Cardiac septum (tissue), 1 donor: ENCODE measurements at regions not wholly inside any gene's neighbourhood (a gene's known extent, or its start where the extent isn't known, plus 50 kb on each side); places are given as distances from the start of the nearest gene placed in this dataset.

Source experiments
- DNase-seq: peaks from one replicate; pipeline ENCODE4 v3.0.0-alpha.2; 2020; ENCODE audit warnings: low spot score
- intact Hi-C: fragments of 100-400 bp; cut with DNase I; formaldehyde crosslinking; loops from one replicate; pipeline ENCODE4 v1.14.0; 2022
- donor health status: DM: no; HTN: no; CAD: no.

DNA sequence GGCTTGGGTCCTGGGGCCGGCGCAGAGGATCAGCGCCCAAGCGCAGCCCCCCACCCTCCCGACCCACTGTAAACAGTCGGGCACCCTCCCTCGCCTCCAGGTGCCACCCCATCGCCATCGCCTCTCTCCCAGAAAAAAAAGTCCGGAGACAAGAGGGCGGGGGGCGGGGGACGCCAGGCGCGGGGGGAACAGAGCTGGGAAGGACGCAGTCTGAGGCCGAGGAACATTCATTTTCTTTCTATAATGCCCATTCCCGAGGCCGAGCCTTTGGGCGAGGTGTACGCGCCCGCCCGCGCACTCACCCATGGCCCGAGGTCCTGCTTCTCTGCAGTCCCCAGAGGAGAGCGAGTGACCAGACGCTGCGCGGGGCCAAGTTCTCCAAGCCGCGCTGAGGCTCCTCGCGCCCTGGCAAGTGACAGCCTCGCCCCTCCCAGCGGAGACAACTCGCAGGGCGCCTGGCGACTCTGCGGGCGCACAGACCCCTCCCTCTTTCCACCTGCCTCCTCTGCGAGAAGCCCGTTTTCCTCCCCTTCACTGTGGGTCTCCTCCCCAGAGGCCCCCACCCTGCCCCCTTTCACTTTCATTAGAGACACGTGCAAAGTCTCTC is 63.5 kb upstream of the WDR17 start:
- no peak for DNase-seq
- intact Hi-C loops = no loop called here

DNA sequence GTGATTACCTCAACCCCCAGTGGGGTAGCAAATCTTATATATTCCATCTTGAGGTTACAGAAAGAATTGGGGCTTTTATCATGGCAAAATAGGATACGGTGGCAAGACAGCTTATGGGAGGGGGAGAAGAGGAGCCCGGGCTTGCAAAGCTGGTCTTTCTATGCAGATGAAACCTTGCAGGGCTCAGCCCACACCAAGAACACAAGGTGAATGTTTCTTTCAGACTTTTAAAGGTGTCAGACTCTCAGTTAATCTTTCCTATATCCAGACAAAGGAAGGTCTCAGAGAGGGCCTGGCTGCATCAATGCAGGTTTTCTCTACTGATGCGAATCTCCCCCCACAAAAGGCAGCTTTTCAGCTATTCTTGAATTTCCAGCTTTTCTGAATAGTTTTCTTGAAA is 59.9 kb upstream of the WDR17 start:
- intact Hi-C loops = no loop called here

DNA sequence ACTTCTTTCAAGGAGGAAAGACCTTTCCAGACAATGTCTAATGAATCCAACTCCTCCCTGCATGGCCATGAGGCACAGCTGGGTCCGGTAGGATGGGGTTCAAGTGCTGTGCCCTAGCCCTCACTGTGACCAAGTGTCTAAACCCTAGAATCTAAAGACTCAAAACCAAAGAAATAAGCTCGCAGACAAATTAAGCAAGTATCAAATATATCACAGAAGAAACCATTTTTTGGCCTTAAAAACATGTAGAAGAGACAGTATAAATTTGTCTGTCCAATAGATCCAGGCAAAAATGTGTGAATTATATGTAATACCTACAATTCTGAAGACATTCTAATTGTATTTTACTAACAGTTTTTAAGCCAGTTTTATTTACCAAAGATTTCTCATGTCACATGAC is 56.4 kb upstream of the WDR17 start:
- no peak for DNase-seq
- intact Hi-C loops = no loop called here

More for the DNA sequence above, 59.9 kb upstream of the WDR17 start:
- DNase-seq = no peak

DNA sequence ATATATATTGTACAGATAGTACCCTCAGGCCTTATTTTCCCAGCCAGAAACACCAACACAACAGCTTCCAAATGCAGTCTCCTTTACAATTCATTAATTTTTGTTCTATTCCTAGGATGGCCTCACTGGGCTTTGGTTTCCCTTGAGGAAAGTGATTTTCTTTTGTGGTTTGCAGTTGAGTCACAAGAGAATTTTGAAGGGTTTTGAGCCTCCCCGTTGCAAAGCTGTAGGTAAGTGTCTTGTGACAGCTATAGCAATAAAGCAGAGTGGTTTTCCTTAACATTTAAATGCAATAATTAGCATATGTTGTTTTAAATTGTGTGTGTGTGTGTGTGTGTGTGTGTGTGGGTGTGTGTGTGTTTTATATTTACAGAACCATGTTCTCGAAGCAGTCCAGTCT is 54.1 kb upstream of the WDR17 start:
- intact Hi-C loops = no loop called here
- no peak for DNase-seq

DNA sequence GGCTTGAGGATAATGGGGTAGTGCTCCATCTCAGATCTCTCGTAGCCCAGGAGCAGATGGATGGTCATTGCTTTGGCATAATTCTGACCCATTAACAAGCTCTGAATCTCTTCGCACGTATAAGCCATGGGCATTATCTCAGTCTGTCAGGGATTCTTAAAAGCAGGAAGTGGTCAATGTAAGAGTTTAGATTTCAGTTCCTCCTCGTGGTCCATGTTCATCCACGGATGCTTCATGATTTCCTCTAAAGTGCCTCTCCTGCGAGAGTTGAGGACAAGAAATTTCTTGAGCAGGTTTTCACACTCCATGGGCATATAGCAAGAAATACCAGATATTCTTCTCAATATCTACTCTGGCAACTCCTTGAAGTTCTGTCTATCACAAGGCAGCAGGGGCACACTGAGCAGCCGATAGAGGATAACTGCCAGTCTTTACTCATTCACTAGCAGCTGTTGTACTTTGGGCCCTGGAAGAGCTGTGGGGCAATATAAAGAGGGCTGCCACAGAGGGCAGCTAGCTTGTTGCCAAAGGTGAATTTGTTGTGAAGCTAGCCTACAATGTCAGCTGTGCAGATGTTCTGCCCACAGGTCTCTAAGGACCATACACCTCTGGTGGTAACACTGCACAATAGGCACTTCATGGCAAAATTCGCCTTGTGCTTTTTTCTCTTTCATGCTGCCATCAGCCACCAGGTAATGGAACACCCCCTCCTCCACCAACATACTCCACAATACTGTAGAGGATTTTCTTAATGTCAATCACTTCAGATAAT is 52.0 kb upstream of the WDR17 start:
- intact Hi-C loops = no loop called here

DNA sequence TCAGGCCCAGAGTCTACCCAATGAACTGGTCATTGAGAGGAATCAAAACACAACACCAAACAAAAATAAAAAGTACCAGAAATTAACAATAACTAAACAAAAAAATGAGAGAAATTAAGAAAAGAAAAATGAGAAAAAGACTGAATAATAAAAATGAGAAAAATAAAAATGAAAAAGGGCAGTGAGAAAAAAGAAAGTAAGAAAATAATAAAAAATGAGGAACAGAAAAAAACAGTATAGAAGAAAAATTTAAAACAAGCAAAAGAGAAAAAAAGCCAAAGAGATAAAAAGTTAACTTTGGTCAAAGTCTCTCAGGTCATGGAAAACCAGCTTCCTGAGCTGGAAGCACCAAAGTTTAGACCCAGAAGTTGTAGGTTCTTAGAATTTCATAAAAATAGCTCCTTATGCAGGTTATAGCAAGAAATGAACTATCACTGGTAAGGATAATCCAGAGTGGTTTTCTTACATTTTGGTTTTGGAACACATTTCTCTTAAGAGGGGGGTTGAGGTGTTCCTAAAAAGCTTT is 51.0 kb upstream of the WDR17 start:
- DNase-seq = no peak
- intact Hi-C loops = no loop called here

More for the DNA sequence above, 52.0 kb upstream of the WDR17 start:
- no peak for DNase-seq
